DND-41 (cell line): ENCODE measurements at regions not wholly inside any gene's neighbourhood (a gene's known extent, or its start where the extent isn't known, plus 50 kb on each side); places are given as distances from the start of the nearest gene placed in this dataset.

Experiments used
- ATAC-seq: fragments of 200-7000 bp; cut with Tn5 transposase; 3 replicates; pipeline ENCODE4 v1.9.1; 2021; ENCODE audit warnings: low read depth; ENCODE audit not compliant: insufficient read depth
- DNase-seq: peaks from one replicate; pipeline ENCODE4 v3.0.0-alpha.2; 2020
- H2AFZ ChIP-seq: 2 replicates; pipeline ENCODE4 v1.6.0; 2012; ENCODE audit warnings: low read depth, low read length
- H3K27ac ChIP-seq: 2 replicates; pipeline ENCODE4 v1.5.1; 2012; ENCODE audit warnings: low read length, inconsistent platforms
- H3K27me3 ChIP-seq: fragments of 200-600 bp; sonication (generic); 2 replicates; pipeline ENCODE4 v1.6.0; 2012; ENCODE audit warnings: low read length, mild to moderate bottlenecking, inconsistent platforms; ENCODE audit not compliant: insufficient read depth, poor library complexity
- H3K36me3 ChIP-seq: 2 replicates; pipeline ENCODE4 v1.5.1; 2012; ENCODE audit warnings: low read length, inconsistent platforms; ENCODE audit not compliant: insufficient read depth
- H3K4me1 ChIP-seq: 2 replicates; pipeline ENCODE4 v1.5.1; 2012; ENCODE audit warnings: mild to moderate bottlenecking, low read length; ENCODE audit not compliant: insufficient read depth
- H3K4me2 ChIP-seq: 2 replicates; pipeline ENCODE4 v1.6.0; 2012; ENCODE audit warnings: mild to moderate bottlenecking, moderate library complexity, low read length, inconsistent platforms; ENCODE audit not compliant: insufficient read depth
- H3K4me3 ChIP-seq, 2 experiments: fragments of 200-600 bp in 1 of 2; shearing (Covaris generic) in 1 of 2; 2 replicates each; pipeline ENCODE4 v1.5.1; 2012 to 2016; ENCODE audit warnings: inconsistent platforms in 2 of 2, low read length in 2 of 2, mild to moderate bottlenecking in 2 of 2, low read depth in 1 of 2, moderate library complexity in 1 of 2
- H3K79me2 ChIP-seq: 2 replicates; pipeline ENCODE4 v1.6.0; 2012; ENCODE audit warnings: low read length, inconsistent platforms; ENCODE audit not compliant: insufficient read depth
- H3K9ac ChIP-seq: 2 replicates; pipeline ENCODE4 v1.6.0; 2012; ENCODE audit warnings: low read depth, mild to moderate bottlenecking, inconsistent platforms, low read length, moderate library complexity
- H3K9me3 ChIP-seq: 2 replicates; pipeline ENCODE4 v1.5.1; 2012; ENCODE audit warnings: low read length, moderate library complexity, mild to moderate bottlenecking, inconsistent platforms; ENCODE audit not compliant: insufficient read depth, severe bottlenecking
- H4K20me1 ChIP-seq: 2 replicates; pipeline ENCODE4 v1.6.0; 2012; ENCODE audit warnings: low read length; ENCODE audit not compliant: insufficient read depth
- CTCF ChIP-seq: IDR thresholded peaks from 2 replicates; pipeline ENCODE4 v1.5.1; 2012; ENCODE audit warnings: borderline replicate concordance, low read length, moderate library complexity, mild to moderate bottlenecking; ENCODE audit not compliant: poor library complexity, severe bottlenecking; ENCODE audit errors: extremely low read depth
- EZH2 ChIP-seq: IDR thresholded peaks from 3 replicates; pipeline ENCODE4 v1.6.1; 2012; ENCODE audit warnings: borderline replicate concordance, low read depth, mild to moderate bottlenecking, moderate library complexity, low read length, inconsistent platforms; ENCODE audit not compliant: severe bottlenecking

DNA sequence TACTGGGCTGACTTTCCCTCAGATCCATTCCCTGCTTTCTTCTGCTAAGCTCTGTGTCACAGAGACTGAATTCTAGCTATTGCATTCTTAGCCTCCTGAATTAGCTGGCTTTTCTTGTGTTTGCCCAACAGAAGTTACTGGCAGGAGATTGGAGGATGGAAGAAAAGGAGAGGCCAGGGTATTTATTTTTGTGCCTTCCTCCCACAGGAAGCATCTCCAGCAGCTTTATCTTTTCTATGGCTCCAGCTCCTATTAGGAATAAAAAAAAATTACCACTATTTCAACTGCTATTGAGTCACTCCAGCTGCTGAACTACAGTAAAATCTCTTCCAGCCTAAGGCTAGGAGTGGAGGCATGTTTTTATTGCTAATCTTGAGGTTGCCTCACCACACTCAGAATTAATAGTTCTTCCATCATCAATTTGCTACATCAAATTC lies 492.4 kb downstream of the RFPL4B start:
- Histone ChIP-seq H2AFZ (no peak overlapping the region), H3K79me2 (no peaks in the 10 kb centered on the region), H3K36me3 (no peaks in the 10 kb centered on the region), H3K9me3 (no peaks in the 10 kb centered on the region), H3K4me1 (no peaks in the 10 kb centered on the region), H3K4me2 (no peak overlapping the region), H3K27me3 (no peaks in the 10 kb centered on the region), H3K9ac (no peak overlapping the region), H4K20me1 (no peaks in the 10 kb centered on the region), H3K27ac (no peak overlapping the region), H3K4me3 (no peak overlapping the region)
- DNase-seq (no peak), ATAC-seq (no peak)
- TF ChIP-seq EZH2 (no peak), CTCF (no peak)

DNA sequence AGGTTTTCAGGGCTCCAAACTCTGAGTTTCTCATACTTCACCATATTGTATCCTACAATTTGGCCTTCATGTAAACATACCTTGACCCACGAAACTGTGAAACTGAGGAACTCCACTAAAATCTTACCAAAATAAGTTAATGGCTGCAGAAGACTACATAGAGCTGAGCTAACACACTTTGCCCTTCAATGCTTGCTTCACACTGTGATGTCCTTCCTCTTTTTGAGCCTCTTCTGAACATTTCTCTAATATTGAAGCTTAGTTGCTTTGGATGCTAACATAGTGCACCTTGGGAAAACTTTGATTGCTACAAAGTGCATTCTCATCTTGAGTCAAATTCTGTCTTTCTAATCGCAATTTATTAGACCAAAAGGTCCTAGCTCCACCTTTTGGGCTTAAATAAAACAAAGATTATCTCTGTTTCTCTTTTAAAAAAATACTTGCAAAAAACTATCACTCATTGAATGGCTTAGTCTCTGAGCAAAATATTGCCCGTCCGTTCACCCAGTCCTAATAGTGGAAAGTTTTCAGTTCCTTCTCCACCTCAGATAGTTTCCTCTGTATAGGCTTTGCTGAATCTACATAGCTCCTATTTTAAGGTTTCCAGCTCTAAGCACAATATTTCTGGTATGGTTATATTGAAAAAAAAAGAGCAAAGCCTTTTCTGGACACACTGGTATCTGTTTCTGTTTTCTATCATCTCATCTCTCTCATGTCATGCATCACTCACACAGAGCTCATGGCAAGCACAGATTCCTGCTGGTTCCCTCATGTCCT lies 494.6 kb downstream of the RFPL4B start:
- Histone ChIP-seq H3K4me2 (no peak overlapping the region), H3K79me2 (no peaks in the 10 kb centered on the region), H3K27ac (no peak overlapping the region), H2AFZ (no peak overlapping the region), H3K4me1 (no peaks in the 10 kb centered on the region), H3K4me3 (no peak overlapping the region), H3K9ac (no peak overlapping the region), H4K20me1 (no peaks in the 10 kb centered on the region), H3K27me3 (no peaks in the 10 kb centered on the region), H3K9me3 (no peaks in the 10 kb centered on the region), H3K36me3 (no peaks in the 10 kb centered on the region)
- no peak for TF ChIP-seq CTCF
- no peak for TF ChIP-seq EZH2
- DNase-seq (no peak), ATAC-seq (no peak)

- H3K9me3 ChIP-seq: no peaks in the 10 kb centered on the region
- no peak overlapping the region for H2AFZ ChIP-seq
- H3K9ac ChIP-seq: no peak overlapping the region
- ATAC-seq (no peak), DNase-seq (no peak)
- no peak overlapping the region for H3K27ac ChIP-seq
- H3K36me3 ChIP-seq: no peaks in the 10 kb centered on the region
- no peaks in the 10 kb centered on the region for H3K4me1 ChIP-seq
- no peaks in the 10 kb centered on the region for H3K27me3 ChIP-seq
- TF ChIP-seq EZH2 (no peak), CTCF (no peak)
- H3K4me3 ChIP-seq: no peak overlapping the region
- no peak overlapping the region for H3K4me2 ChIP-seq
- no peaks in the 10 kb centered on the region for H3K79me2 ChIP-seq
- H4K20me1 ChIP-seq: no peaks in the 10 kb centered on the region
These were observed 495.2 kb downstream of the RFPL4B start for GRCh38 chr6:112842330-112842685.
